ENCODE measurements at regions not wholly inside any gene's neighbourhood (a gene's known extent, or its start where the extent isn't known, plus 50 kb on each side); places are given as distances from the start of the nearest gene placed in this dataset.

- DNase-seq (ENCODE audit: low read depth) = no peak
Measured at GRCh38 chr17:73815474-73815873, 171.2 kb upstream of the SDK2 start.

- no peak for DNase-seq (ENCODE audit: low read depth)
Measured at GRCh38 chr17:73819440-73820395, 175.5 kb upstream of the SDK2 start.

- no peak for DNase-seq (ENCODE audit: low read depth)
Measured at GRCh38 chr17:73820686-73821448, 176.6 kb upstream of the SDK2 start.

- DNase-seq (ENCODE audit: low read depth) = no peak
Measured at GRCh38 chr17:73821665-73822064, 177.4 kb upstream of the SDK2 start.

GRCh38 chr17:73822371-73822770 is 178.1 kb upstream of the SDK2 start:
- DNase-seq (ENCODE audit: low read depth) = no peak

GRCh38 chr17:73823684-73824083 is 179.4 kb upstream of the SDK2 start:
- no peak for DNase-seq (ENCODE audit: low read depth)

- DNase-seq (ENCODE audit: low read depth) = no peak
Measured at GRCh38 chr17:73824321-73824720, 180.1 kb upstream of the SDK2 start.

- DNase-seq (ENCODE audit: low read depth) = no peak
Measured at GRCh38 chr17:73826181-73826871, 182.1 kb upstream of the SDK2 start.

GRCh38 chr17:73826872-73827228 is 182.6 kb upstream of the SDK2 start:
- DNase-seq (ENCODE audit: low read depth) = no peak

GRCh38 chr17:73827627-73828291 is 183.5 kb upstream of the SDK2 start:
- DNase-seq (ENCODE audit: low read depth) = no peak

GRCh38 chr17:73829676-73830280 is 185.5 kb upstream of the SDK2 start:
- no peak for DNase-seq (ENCODE audit: low read depth)

GRCh38 chr17:73831699-73832098 is 187.5 kb upstream of the SDK2 start:
- DNase-seq (ENCODE audit: low read depth) = no peak

GRCh38 chr17:73833775-73834488 is 189.7 kb upstream of the SDK2 start:
- no peak for DNase-seq (ENCODE audit: low read depth)

GRCh38 chr17:73834684-73835343 is 190.6 kb upstream of the SDK2 start:
- no peak for DNase-seq (ENCODE audit: low read depth)

GRCh38 chr17:73835605-73836004 is 191.4 kb upstream of the SDK2 start:
- no peak for DNase-seq (ENCODE audit: low read depth)

GRCh38 chr17:73838815-73839214 is 194.6 kb upstream of the SDK2 start:
- DNase-seq (ENCODE audit: low read depth) = no peak

GRCh38 chr17:73840829-73841228 is 196.6 kb upstream of the SDK2 start:
- no peak for DNase-seq (ENCODE audit: low read depth)

- DNase-seq (ENCODE audit: low read depth) = no peak
Measured at GRCh38 chr17:73841431-73842060, 197.3 kb upstream of the SDK2 start.

GRCh38 chr17:73847952-73848351 is 203.7 kb upstream of the SDK2 start:
- no peak for DNase-seq (ENCODE audit: low read depth)

- no peak for DNase-seq (ENCODE audit: low read depth)
Measured at GRCh38 chr17:73850426-73850825, 206.2 kb upstream of the SDK2 start.

Data from activated T-cell treated with anti-CD3 and anti-CD28 coated beads for 24 hours (primary cell).